ENCODE measurements at regions not wholly inside any gene's neighbourhood (a gene's known extent, or its start where the extent isn't known, plus 50 kb on each side); places are given as distances from the start of the nearest gene placed in this dataset.

DNA sequence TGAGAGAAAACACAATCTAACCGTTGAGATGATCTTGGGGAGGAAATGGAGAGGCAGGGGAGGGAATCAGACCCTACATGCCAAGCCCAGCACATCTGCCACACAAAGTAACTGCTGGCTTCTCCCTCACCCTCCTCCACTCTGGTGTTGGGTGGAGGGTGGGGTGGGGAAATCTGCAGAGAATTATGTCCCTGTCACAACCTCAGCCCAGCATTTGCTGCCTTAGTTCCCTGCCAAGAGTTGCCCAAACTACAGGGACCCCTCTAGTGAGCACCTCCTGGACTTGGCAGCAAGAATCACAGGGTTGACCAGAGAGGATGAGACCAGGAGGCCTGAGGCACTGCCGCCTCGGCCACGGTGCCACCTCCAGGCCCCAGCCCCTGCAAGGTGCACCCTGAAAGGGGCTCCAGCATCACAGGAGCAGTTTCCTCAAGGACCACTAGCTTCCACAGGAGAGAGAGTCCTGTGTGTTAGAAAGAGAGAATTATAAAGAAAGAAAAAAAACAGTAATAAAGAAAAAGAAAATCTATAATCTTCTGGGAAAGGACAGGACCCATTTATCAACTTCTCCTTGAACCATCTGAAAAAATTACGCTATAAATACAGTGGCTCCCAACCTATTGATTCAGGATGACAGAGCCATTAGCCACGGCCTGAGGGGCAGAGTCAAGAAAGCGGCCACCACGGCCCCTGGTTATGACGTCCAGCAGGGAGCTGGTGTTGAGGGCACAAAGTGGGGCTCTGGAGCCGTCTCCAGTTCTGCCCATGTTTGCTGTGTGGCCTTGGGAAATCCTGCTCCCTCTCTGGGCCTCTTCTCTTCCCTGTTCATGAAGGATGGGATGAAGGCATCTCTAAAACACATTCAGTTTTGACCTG is 451.7 kb downstream of the MATN1 start:
- no peak for DNase-seq (ENCODE audit: low read depth, low spot score)

DNA sequence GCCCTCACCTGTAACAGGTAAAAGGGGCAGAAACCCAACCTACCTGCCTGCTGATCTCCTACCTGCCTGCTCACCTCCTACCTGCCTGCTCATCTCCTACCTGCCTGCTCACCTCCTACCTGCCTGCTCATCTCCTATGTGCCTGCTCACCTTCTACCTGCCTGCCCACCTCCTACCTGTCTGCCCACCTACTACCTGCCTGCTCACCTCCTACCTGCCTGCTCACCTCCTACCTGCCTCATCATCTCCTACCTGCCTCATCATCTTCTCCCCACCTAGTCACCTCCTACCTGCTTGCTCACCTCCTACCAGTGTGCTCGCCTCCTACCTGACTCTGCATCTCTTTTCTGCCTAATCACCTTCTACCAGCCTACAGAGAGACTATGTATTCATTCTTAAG is 452.9 kb downstream of the MATN1 start:
- no peak for DNase-seq (ENCODE audit: low read depth, low spot score)

DNA sequence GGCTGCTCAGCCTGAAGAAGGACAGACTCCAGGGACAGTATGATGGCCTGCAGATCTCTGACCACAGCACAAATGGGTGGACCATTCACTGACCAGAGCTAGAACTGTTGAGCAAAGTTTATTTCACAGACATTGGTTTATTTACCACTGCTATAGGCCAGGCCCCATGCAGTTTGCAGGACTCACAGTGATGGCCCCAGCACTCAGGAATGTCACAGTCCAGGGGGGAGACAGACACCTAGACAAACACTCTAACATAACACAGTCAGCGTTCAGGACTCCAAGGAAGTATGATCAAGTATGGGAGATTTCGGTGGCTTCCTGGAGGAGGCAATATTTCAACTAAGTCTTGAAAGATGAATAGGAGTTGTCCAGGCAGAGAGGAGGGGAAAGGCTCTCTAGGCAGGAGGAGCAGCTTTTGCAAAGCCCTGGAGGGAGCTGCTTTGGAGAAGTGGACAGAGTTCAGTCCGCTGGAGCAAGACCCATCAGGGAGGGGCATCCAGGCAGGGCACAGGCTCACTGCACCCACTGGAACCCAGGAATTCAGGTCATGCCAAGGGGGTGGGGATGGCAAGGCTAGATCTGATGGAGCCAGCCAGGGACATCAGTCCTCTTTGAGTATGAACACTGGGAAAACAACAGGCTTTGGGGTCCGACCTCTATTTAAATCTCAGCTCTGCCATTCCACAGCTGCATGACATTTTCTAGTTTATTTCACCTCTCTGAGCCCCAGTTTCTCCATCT is 454.3 kb downstream of the MATN1 start:
- DNase-seq (ENCODE audit: low read depth, low spot score) = no peak

DNA sequence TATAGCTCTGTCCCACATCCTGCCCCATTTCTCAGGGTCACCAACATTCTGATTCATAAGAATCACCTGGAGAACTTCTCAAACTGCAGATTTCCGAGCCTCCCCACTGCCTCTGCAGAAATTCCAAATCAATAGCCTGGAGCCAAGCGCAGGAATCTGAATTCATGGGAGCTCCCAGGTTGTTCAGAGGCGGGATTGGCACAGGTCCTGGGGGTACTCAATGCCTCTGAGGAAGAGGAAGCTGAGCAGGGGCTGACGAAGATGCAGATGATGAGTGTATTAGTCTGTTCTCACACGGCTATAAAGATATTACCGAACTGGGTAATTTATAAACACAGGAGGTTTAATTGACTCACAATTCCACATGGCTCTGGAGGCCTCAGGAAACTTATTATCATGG is 455.5 kb downstream of the MATN1 start:
- no peak for DNase-seq (ENCODE audit: low read depth, low spot score)

DNA sequence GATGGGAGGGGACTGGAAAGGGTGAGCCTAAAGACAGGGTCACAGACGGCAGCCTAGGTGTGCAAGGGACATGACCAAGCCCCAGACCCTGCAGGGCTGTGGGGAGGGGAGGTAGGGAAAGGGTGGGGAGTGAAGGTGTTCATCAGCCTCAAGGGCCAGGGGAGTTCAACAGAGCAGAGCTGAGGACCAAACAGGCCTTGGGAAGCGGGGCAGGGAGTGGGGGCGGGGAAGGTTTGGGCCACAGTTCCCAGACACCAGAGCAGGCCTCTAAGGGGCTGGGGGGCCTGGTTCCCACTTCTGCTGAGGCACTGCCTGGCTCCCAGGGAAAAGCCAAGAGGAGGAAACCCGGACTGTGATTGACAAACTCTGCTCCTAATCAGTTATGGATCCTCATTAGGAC is 456.3 kb downstream of the MATN1 start:
- DNase-seq (ENCODE audit: low read depth, low spot score) = no peak

DNA sequence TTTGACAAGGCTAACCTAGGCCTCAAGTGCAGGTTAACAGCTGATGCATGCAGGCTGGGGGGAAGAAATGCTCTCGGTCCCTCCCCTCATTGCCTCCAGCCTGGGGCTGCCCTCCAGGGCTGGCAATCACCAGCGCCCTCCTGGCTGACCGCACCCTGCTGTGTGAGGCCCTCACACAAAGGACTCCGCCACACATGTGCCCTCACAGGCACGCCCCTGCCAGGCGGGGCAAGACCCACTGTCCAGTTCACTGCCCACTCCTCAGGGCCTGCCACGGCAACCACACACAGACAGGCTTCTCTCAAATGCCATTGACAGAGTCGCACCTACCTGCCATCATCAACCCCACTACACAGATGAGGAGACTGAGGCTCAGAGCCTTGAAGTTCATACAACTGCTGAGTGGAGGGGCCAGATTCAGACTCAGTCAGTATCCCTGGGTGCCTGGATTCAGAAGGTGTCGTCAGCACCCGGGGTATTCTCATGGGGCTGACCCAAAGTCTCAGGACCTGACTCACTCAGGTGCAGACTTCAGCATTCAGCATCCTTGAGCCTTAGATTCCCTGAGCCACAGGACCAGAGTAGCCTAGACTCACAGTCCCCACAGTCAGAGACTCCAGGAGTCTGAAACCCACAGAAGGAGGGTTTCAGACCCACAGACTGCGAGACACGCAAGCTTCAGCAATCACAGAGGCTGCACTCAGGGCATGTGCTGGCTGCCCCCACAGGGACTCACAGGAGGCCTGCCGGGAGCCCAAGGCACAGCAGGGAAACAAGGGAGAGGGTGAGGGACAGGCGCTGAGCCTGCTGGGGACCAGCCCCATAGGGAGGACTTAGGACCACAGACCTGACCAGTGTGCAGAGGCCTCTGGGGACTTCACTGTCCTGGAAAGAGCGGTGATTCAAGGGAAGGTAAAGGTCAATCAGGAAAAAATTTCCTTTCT is 458.0 kb downstream of the MATN1 start:
- no peak for DNase-seq (ENCODE audit: low read depth, low spot score)

DNA sequence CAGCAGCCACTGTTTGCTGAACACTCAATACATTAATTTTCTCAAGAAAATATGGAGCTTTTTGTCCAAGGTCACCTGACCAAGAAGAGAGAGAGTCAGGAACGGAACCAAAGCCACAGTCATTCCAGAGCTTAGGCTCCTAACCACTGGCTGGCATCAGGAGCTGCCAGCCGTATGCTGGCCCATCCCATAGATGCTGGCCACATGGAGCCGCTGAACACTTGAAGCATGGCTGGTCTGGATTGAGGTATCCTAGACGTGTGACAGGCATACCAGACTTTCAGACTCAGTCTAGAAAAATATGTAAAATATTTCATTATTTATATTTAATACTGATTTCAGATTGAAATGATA is 458.7 kb downstream of the MATN1 start:
- DNase-seq (ENCODE audit: low read depth, low spot score) = peak; percentile 8

DNA sequence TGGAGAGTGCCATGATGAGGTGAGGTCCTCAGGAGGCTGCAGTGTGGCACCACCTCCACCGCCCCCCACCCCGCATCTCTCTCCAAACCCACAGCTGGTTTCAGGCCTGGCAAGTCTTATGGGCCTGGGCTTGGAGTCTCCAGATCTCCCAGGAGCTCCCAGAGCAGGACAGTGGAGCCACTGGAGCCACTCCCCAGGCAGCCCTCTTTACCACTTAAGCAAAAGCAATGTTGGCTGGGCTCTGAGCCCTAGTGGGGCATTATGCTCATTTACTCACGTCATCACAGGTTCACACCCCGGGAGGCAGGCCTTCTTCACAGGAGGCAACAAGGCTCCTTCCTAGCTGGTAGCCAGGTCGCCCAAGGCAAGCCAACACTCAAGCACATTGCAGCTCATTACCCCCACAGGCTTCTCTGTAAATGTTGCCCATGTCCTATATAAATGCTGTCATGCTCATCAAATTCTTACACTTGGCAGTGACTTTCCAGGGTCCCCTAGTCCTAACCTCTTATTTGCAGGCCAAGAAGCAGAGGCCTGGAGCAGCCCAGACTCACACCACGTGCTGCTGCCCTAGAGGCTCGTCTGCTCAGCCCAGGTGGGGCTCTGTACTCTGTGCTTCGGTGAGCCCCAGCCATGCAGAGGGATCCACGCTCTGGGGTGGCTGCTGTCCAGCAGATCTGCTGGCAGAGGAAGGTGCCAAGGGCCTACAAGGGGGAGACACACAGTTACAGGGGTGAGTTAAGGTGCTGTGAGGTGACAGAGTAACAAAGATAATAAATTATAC is 459.3 kb downstream of the MATN1 start:
- DNase-seq (ENCODE audit: low read depth, low spot score) = no peak

DNA sequence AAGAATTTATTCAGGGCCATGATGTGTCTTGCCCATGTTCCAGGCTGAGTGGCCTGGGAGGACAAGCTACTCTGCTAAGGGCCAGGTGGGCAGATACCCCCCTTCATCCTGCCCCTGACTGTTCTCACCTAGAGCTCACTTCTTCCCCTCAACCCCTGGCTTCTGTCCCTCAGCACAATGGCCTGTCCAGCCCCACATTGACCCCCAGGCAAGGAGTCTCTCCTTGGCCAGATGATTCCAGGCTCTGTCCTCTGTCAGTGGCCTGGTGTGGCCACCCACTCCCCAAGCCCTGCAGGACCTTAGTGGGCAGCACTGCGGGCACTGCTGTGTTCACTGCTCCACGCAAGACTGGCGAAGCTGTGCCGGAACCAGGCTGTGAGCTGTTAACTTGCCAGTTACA is 460.0 kb downstream of the MATN1 start:
- no peak for DNase-seq (ENCODE audit: low read depth, low spot score)

DNA sequence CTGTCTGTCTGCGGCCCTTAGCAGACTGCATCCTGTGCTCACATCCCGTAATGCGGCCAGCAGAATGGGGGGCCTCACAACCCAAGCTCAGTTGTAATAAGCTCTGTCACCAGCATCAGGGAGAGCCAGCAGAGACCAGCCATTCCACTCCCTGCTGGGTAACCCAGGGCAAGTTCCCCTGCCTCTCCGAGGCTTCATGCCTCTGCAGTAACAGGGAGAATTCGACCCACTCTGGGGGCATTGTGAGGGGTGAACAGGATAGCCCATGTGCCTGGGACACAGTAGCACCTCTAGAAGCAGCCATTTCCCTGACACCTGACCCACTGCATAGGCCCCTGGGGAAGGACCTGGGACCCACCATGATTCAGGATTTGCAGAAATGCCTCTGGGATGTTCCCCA is 461.2 kb downstream of the MATN1 start:
- no peak for DNase-seq (ENCODE audit: low read depth, low spot score)

DNA sequence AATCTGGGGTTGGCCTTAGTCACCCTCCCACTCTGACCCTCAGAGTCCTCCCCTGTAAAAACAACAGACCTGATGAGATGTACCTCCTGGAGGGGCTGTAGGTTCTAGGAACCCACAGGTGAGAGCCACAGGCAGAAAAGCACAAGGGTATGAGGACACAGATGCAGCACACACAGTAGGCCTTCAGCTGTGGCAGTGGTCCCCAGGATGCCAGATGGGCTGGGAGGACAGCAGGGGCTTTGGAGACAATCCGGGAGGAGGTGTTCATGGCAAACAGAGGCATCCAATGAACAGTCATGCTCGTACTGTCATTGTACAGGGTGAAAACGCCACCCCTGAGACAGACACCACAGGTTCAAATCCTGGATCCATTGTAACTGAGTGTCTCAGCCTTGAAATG is 463.1 kb downstream of the MATN1 start:
- DNase-seq (ENCODE audit: low read depth, low spot score) = no peak

DNA sequence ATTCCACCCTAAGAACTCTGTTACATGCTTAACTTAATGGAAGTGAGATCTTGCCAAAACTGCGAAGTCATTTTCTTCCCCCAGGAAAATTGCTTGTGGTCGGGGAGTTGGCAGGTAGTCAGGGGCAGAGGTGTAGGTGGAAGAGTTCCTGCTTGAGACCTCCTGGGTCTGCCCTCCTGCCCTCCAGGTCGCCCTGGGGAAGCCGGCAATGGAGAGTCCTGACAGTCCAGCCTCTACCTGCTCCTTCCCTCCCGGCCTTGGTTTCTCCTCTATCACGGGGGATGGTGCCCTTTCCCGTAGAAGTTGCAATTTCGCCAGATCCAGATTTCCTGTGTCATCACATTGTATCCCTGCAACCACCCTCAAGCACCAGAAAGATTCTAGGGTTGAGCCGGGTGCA is 463.8 kb downstream of the MATN1 start:
- no peak for DNase-seq (ENCODE audit: low read depth, low spot score)

DNA sequence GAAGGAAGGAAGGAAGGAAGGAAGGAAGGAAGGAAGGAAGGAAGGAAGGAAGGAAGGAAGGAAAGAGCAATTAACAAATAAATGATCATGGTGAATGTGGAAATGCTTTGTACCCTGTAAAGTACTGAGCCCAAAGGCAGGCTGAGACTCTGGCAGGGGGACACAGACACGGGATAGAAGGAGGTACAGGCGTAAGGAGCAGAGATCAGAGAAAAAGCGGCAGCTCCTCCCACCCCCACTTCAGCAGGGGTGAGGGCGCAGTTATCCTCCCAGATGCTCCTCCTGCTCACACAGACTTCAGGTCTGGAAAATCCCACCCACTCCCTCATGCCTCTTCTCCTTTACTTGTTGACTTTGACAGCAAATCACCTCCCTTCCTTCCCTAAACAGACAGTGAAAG is 464.5 kb downstream of the MATN1 start:
- DNase-seq (ENCODE audit: low read depth, low spot score) = no peak

DNA sequence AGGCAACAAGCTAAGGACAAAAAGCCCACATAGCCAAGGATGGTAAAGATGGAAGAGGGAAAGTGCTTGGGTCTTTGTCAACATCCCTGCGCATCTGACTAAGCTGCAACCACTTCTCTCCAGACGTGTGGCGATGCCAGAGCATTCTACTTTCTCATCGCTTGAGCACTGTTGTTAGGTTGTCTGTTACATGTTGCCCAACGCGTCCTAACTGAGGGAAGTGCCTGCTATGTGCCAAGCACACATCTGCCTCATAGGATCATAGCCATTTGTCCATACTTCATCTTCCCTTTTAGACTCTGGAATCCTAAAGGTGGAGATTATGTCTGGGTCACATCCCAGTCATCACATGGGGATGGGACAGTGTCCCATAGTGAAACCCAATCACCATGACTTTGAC is 464.9 kb downstream of the MATN1 start:
- DNase-seq (ENCODE audit: low read depth, low spot score) = no peak

DNA sequence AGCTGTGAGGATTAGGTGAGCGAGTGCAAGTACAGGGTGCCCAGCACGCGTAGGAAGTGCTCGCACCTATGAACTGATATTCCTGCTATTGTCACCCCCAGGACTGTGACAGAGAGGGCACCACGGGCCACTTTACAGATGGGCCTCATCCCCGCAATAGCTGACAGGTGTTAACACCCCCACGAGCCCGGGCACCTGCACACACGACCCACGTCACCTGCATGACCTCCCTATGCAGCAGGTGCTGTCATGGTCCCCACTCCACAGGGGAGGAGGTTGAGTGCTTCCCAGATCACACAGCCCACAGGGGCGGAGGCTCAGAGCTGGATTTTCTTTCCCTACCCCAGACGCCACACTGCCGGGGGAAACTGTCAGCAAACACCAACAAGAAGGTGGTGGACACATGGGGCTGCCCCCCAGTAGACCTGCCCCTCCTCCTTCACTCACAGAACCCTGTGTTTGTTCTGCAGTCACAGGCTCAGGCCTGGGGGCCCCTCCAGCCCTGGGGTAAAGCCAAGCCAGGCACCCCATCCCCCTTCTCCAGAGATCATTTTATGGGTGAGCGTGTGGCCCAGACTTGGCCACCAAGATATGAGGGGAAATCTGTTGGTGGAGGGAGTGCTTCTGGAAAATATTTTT is 465.5 kb downstream of the MATN1 start:
- no peak for DNase-seq (ENCODE audit: low read depth, low spot score)

DNA sequence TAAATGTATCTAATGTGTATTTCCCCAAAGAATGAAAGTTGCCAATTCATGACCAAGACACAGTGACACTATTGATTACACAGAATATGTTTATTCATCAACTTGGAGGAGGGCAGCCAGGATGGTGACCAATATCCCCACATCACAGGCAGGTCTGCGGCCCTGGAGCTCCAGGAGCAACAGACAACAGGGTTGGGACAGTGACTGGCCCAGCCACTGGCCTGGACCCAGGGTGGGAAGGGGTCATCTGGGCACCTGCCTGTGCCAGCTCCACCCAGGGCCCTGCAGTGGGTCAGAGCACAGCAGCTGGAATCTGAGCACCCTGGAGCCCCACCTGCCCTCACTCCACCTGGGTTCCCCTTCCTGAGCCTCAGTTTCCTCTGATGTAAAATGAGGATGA is 466.1 kb downstream of the MATN1 start:
- DNase-seq (ENCODE audit: low read depth, low spot score) = no peak

DNA sequence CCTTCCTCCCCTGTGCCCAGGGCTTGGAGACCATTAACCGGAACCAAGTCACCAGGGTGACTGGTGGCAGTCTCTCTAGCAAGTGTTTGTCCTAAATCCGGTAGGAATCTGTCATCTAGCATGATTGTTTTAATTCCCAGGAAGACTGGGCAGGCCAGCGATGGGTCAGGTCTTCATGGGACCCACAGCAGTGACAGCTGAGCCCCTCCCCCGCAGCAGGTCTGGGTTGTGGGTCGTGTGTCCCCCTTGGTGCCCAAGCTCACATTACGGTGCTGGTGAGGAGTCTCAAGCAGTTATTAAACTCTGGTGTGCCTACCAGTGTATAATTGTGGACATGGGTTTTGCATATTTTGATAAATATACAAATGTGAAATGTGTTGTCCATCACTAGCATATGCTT is 466.5 kb downstream of the MATN1 start:
- no peak for DNase-seq (ENCODE audit: low read depth, low spot score)

DNA sequence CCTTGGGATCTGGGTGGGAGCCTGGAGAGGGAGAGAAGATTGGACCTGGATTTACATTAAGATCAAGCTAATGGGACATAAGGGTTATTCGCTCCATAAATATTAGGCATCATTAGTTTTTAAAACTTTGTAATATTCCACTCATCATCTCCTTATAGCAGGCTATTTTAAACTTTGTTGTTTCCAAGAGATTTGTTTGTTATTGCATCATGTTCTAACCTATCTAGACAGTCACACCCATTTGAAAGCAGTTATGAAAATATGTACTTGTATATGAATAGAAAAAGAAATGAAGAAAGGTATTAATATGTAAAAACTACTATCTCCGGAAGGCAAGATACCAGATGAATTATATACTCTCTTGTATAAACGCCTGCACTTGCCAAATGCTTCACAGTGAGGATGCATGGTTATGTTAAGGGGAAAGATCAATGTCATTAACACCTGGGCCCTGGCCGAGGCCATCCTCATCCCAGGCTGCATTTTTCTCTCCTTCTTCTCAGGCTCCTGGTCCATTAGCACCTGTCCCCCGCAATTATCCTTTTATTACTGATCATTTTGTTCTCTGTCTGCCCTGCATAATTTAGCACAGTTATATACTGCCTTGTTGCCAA is 468.2 kb downstream of the MATN1 start:
- no peak for DNase-seq (ENCODE audit: low read depth, low spot score)

DNA sequence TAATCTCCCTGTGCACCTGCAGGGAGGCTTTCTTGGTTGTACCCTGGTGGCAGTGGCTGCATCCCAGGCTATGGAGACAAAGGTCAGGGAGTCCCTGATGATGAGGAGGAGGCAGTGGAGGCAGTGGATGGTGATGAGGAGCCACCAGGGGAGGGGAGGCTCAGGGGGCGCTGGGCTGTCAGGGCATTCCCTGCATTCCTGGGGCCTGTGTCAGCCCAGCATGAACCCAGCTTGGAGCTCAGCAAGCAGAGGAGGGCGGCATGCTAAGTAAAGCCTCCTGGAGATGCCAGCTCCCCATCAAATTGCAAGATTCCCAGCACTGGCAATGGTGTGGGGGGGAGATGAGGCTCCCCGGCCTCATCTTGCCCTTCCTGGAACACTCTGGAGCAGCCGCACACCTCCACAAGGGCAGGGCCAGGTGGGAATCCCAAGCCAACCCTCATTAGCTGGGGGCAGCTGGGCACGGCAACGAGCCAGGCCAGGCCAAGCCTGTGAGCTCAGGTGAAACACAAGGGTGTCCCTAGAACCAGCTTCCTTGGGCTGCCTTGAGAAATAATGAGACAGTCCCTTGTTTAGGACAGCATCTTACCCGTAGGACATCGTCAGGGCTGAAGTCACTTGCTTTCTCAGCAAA is 469.5 kb downstream of the MATN1 start:
- DNase-seq (ENCODE audit: low read depth, low spot score) = peak; percentile 27

DNA sequence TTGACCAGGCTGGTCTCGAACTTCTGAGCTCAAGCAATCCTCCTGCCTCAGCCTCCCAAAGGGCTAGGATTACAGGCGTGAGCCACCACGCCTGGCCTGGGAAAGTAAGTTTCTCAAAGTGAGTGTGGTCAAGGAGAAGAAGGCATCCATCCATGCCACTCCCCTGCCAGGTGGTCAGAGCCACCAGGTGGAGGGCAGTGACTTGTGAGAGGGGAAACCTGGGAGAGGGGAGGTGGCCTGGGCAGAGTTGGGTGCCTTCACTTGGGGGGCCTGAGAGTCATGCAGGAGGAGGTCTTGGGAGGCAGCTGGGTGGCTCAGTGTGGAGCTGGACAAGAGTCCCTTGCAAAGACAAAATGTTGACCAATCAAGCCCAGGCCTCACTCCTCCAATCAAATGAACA is 470.0 kb downstream of the MATN1 start:
- DNase-seq (ENCODE audit: low read depth, low spot score) = no peak

Data from astrocyte of the hippocampus (primary cell).